GM23338 (cell line): ENCODE measurements at regions not wholly inside any gene's neighbourhood (a gene's known extent, or its start where the extent isn't known, plus 50 kb on each side); places are given as distances from the start of the nearest gene placed in this dataset.

Experiments
- ATAC-seq: fragments of 200-7000 bp; cut with Tn5 transposase; 3 replicates; pipeline ENCODE4 v1.9.1; 2020
- DNase-seq: peaks from one replicate; pipeline ENCODE4 v3.0.0-alpha.2; 2015; ENCODE audit warnings: low spot score
- H2AFZ ChIP-seq: fragments of 200-600 bp; sonication (generic); 2 replicates; pipeline ENCODE4 v1.8.0; 2016; ENCODE audit warnings: antibody characterized with exemption, mild to moderate bottlenecking, moderate library complexity
- H3F3A ChIP-seq: fragments of 200-600 bp; sonication (generic); replicated peaks from 2 replicates; pipeline ENCODE4 v1.8.0; 2017; ENCODE audit warnings: antibody characterized with exemption, mixed run types, low read depth
- H3K27ac ChIP-seq: fragments of 200-600 bp; sonication (generic); 2 replicates; pipeline ENCODE4 v1.6.1; 2016; ENCODE audit warnings: low read depth
- H3K27me3 ChIP-seq: fragments of 200-600 bp; sonication (generic); 2 replicates; pipeline ENCODE4 v1.8.0; 2016; ENCODE audit warnings: mild to moderate bottlenecking, mixed run types, moderate library complexity; ENCODE audit not compliant: insufficient read depth
- H3K36me3 ChIP-seq: fragments of 200-600 bp; sonication (generic); 2 replicates; pipeline ENCODE4 v1.8.0; 2016; ENCODE audit warnings: mild to moderate bottlenecking; ENCODE audit not compliant: insufficient read depth
- H3K4me1 ChIP-seq: fragments of 200-600 bp; sonication (generic); 2 replicates; pipeline ENCODE4 v1.8.0; 2016; ENCODE audit warnings: mild to moderate bottlenecking, moderate library complexity; ENCODE audit not compliant: insufficient read depth
- H3K4me2 ChIP-seq: fragments of 200-600 bp; sonication (generic); 2 replicates; pipeline ENCODE4 v1.7.1; 2017; ENCODE audit warnings: mixed run types
- H3K4me3 ChIP-seq: fragments of 200-600 bp; sonication (generic); 2 replicates; pipeline ENCODE4 v1.6.1; 2016; ENCODE audit warnings: mixed run types
- H3K79me2 ChIP-seq: fragments of 200-600 bp; sonication (generic); replicated peaks from 2 replicates; pipeline ENCODE4 v1.8.0; 2017; ENCODE audit warnings: mild to moderate bottlenecking; ENCODE audit not compliant: insufficient read depth
- H3K9me2 ChIP-seq: fragments of 200-600 bp; sonication (generic); 2 replicates; pipeline ENCODE4 v1.8.0; 2017; ENCODE audit not compliant: insufficient read depth
- H4K20me1 ChIP-seq: fragments of 200-600 bp; sonication (generic); replicated peaks from 2 replicates; pipeline ENCODE4 v1.8.0; 2017; ENCODE audit warnings: mild to moderate bottlenecking; ENCODE audit not compliant: insufficient read depth
- H3K27ac Mint-ChIP-seq: 2 replicates; pipeline ENCODE4 v1.8.0; 2020; ENCODE audit warnings: inconsistent platforms, mild to moderate bottlenecking, moderate library complexity, mixed read lengths
- H3K27me3 Mint-ChIP-seq: 3 replicates; pipeline ENCODE4 v1.8.0; 2022; ENCODE audit warnings: low read depth, mild to moderate bottlenecking, moderate library complexity, mixed read lengths, inconsistent platforms; ENCODE audit not compliant: insufficient read depth, poor library complexity
- H3K36me3 Mint-ChIP-seq: 3 replicates; pipeline ENCODE4 v1.8.0; 2021; ENCODE audit warnings: low read depth, mild to moderate bottlenecking, inconsistent platforms, moderate library complexity, mixed read lengths
- H3K4me1 Mint-ChIP-seq: 3 replicates; pipeline ENCODE4 v1.8.0; 2020; ENCODE audit warnings: mild to moderate bottlenecking, inconsistent platforms, mixed read lengths
- H3K4me3 Mint-ChIP-seq: 3 replicates; pipeline ENCODE4 v1.8.0; 2021; ENCODE audit warnings: moderate library complexity, mild to moderate bottlenecking, inconsistent platforms, mixed read lengths
- H3K9me3 Mint-ChIP-seq: 3 replicates; pipeline ENCODE4 v1.8.0; 2020; ENCODE audit warnings: moderate library complexity, mild to moderate bottlenecking, inconsistent platforms, mixed read lengths
- CREB1 ChIP-seq: fragments of 250-450 bp; sonication (Bioruptor Pico); IDR thresholded peaks from 2 replicates; pipeline ENCODE4 v1.5.0; 2020; ENCODE audit warnings: low read depth, mild to moderate bottlenecking, moderate library complexity
- EZH2 ChIP-seq: fragments of 200-600 bp; sonication (generic); IDR thresholded peaks from one replicate; pipeline ENCODE4 v1.8.0; 2017; ENCODE audit warnings: antibody characterized with exemption, mild to moderate bottlenecking, low read depth; ENCODE audit not compliant: unreplicated experiment
- EZH2phosphoT487 ChIP-seq: fragments of 200-600 bp; sonication (generic); IDR thresholded peaks from one replicate; pipeline ENCODE4 v1.8.1; 2018; ENCODE audit warnings: antibody characterized with exemption; ENCODE audit not compliant: unreplicated experiment
- JUNB ChIP-seq: IDR thresholded peaks from one replicate; pipeline ENCODE4 v1.6.1; 2016; ENCODE audit warnings: antibody characterized with exemption; ENCODE audit not compliant: unreplicated experiment
- NANOG ChIP-seq: IDR thresholded peaks from 2 replicates; pipeline ENCODE4 v1.6.1; 2016; ENCODE audit warnings: antibody characterized with exemption, borderline replicate concordance
- POLR2AphosphoS5 ChIP-seq: IDR thresholded peaks from 2 replicates; pipeline ENCODE4 v1.6.1; 2016; ENCODE audit warnings: antibody characterized with exemption, low read depth
- STAT1 ChIP-seq: IDR thresholded peaks from one replicate; pipeline ENCODE4 v1.6.1; 2016; ENCODE audit warnings: antibody characterized with exemption; ENCODE audit not compliant: unreplicated experiment
- ZNF114 ChIP-seq: fragments of 250-450 bp; sonication (Bioruptor Pico); IDR thresholded peaks from 2 replicates; pipeline ENCODE4 v1.5.0; 2020; ENCODE audit warnings: mild to moderate bottlenecking, moderate library complexity
- ZNF331 ChIP-seq: fragments of 250-450 bp; sonication (Bioruptor Pico); IDR thresholded peaks from 2 replicates; pipeline ENCODE4 v1.5.0; 2020; ENCODE audit warnings: low read depth, mild to moderate bottlenecking, moderate library complexity
- TF ChIP-seq, protein P1 (sequence below): fragments of 250-450 bp; sonication (Bioruptor Pico); IDR thresholded peaks from 2 replicates; pipeline ENCODE4 v1.5.0; 2020; ENCODE audit warnings: mild to moderate bottlenecking, moderate library complexity
- TF ChIP-seq, protein P2 (sequence below), 2 experiments: fragments of 200-600 bp in 1 of 2; sonication (generic) in 1 of 2; conservative IDR thresholded peaks; 2 replicates each; pipeline versions ENCODE4 v1.5.1 to v1.6.1; 2016 to 2017; ENCODE audit warnings: antibody characterized with exemption in 2 of 2, low read depth in 2 of 2, mild to moderate bottlenecking in 2 of 2, moderate library complexity in 1 of 2
- TF ChIP-seq, protein P3 (sequence below): IDR thresholded peaks from one replicate; pipeline ENCODE4 v1.6.1; 2018; ENCODE audit warnings: antibody characterized with exemption; ENCODE audit not compliant: unreplicated experiment
- TF ChIP-seq, protein P4 (sequence below): IDR thresholded peaks from 2 replicates; pipeline ENCODE4 v1.6.1; 2016; ENCODE audit warnings: antibody characterized with exemption

DNA sequence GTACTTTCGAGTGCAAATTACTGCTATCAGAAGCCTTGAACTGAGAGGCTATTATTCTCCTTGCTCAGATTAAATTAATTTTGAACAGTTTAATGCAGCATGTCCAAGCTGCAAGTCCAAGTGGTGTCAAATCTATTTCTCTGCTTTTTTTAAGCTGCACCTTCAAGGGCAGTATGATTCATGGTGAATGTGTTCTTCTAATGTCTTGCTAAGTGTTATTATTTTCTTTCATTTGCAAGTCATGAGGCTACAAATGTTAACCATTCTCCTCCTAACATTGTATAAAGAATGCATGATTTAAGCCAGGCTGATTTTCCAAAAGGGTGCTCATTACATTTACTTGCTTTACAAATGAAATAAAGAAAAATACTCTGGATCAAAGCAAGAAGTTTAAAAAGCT, 200.4 kb downstream of the TEX13C start:
- no peaks in the 10 kb centered on the region for H3K9me3 Mint-ChIP-seq
- no peaks in the 10 kb centered on the region for H4K20me1 ChIP-seq
- DNase-seq (no peak), ATAC-seq (no peak)
- H3K79me2 ChIP-seq = no peaks in the 10 kb centered on the region
- peaks cover 15% of the 10 kb centered on the region; the same call in 2 of the 3 replicates for H3K4me1 Mint-ChIP-seq
- TF ChIP-seq NANOG (no peak), EZH2 (no peak), JUNB (no peak), ZNF114 (CRISPR knock-in tag) (no peak), ZNF331 (CRISPR knock-in tag) (no peak), CREB1 (CRISPR knock-in tag) (no peak), POLR2AphosphoS5 (no peak), STAT1 (no peak), EZH2phosphoT487 (no peak)
- TF ChIP-seq, protein P1, sequence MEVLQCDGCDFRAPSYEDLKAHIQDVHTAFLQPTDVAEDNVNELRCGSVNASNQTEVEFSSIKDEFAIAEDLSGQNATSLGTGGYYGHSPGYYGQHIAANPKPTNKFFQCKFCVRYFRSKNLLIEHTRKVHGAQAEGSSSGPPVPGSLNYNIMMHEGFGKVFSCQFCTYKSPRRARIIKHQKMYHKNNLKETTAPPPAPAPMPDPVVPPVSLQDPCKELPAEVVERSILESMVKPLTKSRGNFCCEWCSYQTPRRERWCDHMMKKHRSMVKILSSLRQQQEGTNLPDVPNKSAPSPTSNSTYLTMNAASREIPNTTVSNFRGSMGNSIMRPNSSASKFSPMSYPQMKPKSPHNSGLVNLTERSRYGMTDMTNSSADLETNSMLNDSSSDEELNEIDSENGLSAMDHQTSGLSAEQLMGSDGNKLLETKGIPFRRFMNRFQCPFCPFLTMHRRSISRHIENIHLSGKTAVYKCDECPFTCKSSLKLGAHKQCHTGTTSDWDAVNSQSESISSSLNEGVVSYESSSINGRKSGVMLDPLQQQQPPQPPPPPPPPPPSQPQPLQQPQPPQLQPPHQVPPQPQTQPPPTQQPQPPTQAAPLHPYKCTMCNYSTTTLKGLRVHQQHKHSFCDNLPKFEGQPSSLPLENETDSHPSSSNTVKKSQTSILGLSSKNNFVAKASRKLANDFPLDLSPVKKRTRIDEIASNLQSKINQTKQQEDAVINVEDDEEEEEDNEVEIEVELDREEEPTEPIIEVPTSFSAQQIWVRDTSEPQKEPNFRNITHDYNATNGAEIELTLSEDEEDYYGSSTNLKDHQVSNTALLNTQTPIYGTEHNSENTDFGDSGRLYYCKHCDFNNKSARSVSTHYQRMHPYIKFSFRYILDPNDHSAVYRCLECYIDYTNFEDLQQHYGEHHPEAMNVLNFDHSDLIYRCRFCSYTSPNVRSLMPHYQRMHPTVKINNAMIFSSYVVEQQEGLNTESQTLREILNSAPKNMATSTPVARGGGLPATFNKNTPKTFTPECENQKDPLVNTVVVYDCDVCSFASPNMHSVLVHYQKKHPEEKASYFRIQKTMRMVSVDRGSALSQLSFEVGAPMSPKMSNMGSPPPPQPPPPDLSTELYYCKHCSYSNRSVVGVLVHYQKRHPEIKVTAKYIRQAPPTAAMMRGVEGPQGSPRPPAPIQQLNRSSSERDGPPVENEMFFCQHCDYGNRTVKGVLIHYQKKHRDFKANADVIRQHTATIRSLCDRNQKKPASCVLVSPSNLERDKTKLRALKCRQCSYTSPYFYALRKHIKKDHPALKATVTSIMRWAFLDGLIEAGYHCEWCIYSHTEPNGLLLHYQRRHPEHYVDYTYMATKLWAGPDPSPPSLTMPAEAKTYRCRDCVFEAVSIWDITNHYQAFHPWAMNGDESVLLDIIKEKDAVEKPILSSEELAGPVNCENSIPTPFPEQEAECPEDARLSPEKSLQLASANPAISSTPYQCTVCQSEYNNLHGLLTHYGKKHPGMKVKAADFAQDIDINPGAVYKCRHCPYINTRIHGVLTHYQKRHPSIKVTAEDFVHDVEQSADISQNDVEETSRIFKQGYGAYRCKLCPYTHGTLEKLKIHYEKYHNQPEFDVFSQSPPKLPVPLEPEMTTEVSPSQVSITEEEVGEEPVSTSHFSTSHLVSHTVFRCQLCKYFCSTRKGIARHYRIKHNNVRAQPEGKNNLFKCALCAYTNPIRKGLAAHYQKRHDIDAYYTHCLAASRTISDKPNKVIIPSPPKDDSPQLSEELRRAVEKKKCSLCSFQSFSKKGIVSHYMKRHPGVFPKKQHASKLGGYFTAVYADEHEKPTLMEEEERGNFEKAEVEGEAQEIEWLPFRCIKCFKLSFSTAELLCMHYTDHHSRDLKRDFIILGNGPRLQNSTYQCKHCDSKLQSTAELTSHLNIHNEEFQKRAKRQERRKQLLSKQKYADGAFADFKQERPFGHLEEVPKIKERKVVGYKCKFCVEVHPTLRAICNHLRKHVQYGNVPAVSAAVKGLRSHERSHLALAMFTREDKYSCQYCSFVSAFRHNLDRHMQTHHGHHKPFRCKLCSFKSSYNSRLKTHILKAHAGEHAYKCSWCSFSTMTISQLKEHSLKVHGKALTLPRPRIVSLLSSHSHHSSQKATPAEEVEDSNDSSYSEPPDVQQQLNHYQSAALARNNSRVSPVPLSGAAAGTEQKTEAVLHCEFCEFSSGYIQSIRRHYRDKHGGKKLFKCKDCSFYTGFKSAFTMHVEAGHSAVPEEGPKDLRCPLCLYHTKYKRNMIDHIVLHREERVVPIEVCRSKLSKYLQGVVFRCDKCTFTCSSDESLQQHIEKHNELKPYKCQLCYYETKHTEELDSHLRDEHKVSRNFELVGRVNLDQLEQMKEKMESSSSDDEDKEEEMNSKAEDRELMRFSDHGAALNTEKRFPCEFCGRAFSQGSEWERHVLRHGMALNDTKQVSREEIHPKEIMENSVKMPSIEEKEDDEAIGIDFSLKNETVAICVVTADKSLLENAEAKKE (CRISPR knock-in tag) = no peak
- TF ChIP-seq, protein P2, sequence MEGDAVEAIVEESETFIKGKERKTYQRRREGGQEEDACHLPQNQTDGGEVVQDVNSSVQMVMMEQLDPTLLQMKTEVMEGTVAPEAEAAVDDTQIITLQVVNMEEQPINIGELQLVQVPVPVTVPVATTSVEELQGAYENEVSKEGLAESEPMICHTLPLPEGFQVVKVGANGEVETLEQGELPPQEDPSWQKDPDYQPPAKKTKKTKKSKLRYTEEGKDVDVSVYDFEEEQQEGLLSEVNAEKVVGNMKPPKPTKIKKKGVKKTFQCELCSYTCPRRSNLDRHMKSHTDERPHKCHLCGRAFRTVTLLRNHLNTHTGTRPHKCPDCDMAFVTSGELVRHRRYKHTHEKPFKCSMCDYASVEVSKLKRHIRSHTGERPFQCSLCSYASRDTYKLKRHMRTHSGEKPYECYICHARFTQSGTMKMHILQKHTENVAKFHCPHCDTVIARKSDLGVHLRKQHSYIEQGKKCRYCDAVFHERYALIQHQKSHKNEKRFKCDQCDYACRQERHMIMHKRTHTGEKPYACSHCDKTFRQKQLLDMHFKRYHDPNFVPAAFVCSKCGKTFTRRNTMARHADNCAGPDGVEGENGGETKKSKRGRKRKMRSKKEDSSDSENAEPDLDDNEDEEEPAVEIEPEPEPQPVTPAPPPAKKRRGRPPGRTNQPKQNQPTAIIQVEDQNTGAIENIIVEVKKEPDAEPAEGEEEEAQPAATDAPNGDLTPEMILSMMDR (conservative IDR thresholded peaks at IDR 0.05; ENCODE audit: low read depth in 2 of 2) = no peak
- TF ChIP-seq, protein P3, sequence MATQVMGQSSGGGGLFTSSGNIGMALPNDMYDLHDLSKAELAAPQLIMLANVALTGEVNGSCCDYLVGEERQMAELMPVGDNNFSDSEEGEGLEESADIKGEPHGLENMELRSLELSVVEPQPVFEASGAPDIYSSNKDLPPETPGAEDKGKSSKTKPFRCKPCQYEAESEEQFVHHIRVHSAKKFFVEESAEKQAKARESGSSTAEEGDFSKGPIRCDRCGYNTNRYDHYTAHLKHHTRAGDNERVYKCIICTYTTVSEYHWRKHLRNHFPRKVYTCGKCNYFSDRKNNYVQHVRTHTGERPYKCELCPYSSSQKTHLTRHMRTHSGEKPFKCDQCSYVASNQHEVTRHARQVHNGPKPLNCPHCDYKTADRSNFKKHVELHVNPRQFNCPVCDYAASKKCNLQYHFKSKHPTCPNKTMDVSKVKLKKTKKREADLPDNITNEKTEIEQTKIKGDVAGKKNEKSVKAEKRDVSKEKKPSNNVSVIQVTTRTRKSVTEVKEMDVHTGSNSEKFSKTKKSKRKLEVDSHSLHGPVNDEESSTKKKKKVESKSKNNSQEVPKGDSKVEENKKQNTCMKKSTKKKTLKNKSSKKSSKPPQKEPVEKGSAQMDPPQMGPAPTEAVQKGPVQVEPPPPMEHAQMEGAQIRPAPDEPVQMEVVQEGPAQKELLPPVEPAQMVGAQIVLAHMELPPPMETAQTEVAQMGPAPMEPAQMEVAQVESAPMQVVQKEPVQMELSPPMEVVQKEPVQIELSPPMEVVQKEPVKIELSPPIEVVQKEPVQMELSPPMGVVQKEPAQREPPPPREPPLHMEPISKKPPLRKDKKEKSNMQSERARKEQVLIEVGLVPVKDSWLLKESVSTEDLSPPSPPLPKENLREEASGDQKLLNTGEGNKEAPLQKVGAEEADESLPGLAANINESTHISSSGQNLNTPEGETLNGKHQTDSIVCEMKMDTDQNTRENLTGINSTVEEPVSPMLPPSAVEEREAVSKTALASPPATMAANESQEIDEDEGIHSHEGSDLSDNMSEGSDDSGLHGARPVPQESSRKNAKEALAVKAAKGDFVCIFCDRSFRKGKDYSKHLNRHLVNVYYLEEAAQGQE = no peak
- TF ChIP-seq, protein P4, sequence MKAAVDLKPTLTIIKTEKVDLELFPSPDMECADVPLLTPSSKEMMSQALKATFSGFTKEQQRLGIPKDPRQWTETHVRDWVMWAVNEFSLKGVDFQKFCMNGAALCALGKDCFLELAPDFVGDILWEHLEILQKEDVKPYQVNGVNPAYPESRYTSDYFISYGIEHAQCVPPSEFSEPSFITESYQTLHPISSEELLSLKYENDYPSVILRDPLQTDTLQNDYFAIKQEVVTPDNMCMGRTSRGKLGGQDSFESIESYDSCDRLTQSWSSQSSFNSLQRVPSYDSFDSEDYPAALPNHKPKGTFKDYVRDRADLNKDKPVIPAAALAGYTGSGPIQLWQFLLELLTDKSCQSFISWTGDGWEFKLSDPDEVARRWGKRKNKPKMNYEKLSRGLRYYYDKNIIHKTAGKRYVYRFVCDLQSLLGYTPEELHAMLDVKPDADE = no peak
- H2AFZ ChIP-seq = no peak overlapping the region
- H3K4me3 ChIP-seq = no peak overlapping the region
- H3K36me3 Mint-ChIP-seq = no peaks in the 10 kb centered on the region
- H3K27me3 ChIP-seq = no peaks in the 10 kb centered on the region
- no peaks in the 10 kb centered on the region for H3F3A ChIP-seq
- no peaks in the 10 kb centered on the region for H3K9me2 ChIP-seq
- H3K4me2 ChIP-seq = no peak overlapping the region
- H3K36me3 ChIP-seq = no peaks in the 10 kb centered on the region
- no peak overlapping the region for H3K4me3 Mint-ChIP-seq
- H3K27me3 Mint-ChIP-seq = no peaks in the 10 kb centered on the region
- H3K27ac ChIP-seq = no peak overlapping the region
- H3K4me1 ChIP-seq = no peaks in the 10 kb centered on the region; the same call in 1 of the 2 replicates
- no peak overlapping the region for H3K27ac Mint-ChIP-seq
